ENCODE measurements at regions not wholly inside any gene's neighbourhood (a gene's known extent, or its start where the extent isn't known, plus 50 kb on each side); places are given as distances from the start of the nearest gene placed in this dataset.

DNA sequence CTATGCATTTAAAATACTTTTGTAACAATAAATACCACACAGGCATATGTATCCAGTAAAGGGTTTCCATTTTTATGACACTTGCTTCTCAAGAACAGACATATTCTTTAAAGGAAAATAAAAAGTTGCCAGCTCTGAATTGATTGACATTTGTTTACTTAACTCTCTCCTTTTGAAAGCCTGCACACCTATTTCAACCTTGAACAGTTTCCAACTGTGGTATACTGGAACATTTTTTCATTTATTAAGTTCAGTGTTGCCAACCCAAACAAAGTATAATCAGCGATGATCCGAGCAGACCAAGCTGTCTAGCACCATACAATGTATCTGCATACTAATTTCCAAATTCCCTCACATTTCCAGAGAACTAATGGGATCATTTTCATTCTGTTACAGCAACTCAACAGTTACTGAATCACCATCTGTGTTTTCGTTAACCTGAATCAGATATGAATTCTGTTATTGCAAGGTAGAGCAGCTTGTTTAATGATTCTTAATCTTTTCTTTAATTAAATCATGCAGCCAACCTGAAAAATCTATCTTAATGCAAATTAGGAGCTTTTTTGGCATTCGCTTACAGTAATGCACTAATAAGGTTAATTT, 725.5 kb upstream of the ZEB2 start:
- no peak for DNase-seq (ENCODE audit: low read depth in 2 of 2, low spot score in 1 of 2)

DNA sequence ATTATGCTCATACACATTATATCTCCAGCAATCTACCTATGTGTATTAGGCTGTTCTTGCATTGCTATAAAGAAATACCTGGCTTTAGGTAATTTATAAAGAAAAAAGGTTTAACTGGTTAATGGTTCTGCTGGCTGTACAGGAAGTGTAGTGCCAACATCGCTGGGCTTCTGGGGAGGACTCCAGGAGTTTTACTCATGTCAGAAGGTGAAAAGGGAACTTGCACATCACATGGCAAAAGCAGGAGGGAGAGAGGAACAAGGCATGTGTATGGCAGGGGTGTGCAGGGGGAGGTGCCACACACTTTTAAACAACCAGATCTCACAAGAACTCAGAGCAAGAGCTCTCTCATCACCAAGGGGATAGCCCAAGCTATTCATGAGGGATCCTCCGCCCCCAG, 715.4 kb upstream of the ZEB2 start:
- DNase-seq (ENCODE audit: low read depth in 2 of 2, low spot score in 1 of 2): no peak

DNA sequence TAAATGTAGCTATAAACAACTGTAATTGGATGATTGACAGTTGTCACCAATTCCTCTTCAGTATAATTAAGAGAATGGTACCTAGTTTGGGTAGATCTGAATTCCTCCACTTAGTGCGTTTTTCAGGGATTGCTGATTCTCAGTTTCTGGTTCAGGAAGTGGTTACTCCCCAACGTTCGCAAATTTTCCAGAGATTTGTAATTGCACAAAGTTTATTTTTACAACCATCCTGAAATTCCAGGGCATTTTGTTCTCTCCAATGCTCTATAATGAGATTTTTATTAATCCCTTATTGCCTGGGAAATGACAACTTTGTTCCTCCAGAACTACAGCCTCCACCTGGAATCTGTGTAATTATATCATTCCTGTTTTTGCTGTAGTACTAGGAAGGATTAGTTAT, 710.6 kb upstream of the ZEB2 start:
- DNase-seq (ENCODE audit: low read depth in 2 of 2, low spot score in 1 of 2): no peak

DNA sequence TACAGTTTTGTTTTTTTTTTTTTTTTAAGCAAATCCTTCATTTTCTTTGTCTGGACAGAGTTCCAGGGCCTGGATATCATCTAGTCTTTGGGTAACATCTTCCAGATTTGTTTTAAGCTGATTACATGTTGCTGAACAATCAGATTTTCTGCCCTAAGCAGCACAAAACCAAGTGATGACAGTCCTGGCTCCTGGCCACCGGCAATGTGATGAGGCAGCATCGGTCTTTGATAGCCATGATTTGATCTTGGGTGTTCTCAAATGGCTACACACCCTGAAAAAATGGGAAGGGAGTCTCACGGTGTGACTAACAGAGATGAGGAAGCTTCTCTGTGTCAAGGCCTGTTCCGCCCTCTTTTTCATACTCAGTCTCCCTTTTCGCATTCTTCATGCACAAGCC, 708.6 kb upstream of the ZEB2 start:
- no peak for DNase-seq (ENCODE audit: low read depth in 2 of 2, low spot score in 1 of 2)

DNA sequence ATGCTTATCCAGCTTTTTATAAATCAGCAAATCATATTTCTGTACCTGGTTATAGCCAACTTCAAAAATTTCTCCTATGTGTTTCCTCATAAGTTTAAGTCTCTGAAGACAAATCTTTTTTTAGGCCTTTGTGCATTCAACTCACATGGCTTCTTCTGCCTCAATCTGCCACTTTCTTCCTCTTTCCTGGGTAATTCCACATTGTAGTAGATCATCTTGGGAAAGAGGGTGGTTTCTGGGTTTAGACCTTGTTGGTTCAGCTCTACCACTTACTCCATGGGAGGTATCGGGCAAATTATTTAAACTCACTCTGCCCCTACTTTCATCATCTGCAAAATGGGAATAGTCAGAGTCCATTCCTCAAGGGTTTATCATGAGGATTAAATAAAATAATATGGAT, 707.0 kb upstream of the ZEB2 start:
- DNase-seq (ENCODE audit: low read depth in 2 of 2, low spot score in 1 of 2): no peak

DNA sequence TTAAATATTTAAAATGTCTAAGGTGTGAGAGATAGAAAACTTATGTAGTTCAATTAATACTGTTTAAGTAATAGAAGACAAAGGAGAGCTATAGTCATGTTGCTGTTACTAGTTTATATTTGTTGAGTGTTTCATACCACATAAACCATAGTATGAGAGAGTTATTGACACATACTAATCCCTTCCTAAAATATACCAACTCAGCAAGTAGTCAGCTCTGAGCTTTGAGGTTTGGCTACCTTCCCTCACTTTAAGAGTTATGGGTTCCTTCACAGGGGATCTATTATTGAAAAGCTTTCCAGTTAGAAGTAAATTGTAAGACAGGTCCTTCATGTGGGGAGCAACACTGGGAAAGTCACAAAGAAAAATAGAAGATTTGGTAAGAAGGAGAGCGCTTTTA, 701.6 kb upstream of the ZEB2 start:
- no peak for DNase-seq (ENCODE audit: low read depth in 2 of 2, low spot score in 1 of 2)

DNA sequence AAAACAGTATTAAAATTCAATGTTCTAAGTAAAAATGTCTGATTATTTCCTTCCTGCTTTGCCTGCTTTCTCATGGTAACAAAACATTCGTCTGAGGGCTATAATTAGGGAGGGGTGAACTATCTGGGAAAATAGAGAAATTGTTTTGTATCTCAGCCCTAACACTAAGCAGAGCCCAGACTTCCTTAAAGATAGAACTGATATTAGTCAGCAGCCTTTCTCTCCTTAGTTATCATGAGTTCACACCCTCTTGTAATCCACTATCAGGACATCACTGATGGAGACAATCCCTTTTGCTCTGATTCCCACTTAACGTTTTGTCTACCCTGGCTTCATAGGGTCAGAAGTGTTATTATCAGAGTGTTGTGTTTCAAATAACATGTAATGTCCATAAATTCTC, 701.1 kb upstream of the ZEB2 start:
- DNase-seq (ENCODE audit: low read depth in 2 of 2, low spot score in 1 of 2): no peak

DNA sequence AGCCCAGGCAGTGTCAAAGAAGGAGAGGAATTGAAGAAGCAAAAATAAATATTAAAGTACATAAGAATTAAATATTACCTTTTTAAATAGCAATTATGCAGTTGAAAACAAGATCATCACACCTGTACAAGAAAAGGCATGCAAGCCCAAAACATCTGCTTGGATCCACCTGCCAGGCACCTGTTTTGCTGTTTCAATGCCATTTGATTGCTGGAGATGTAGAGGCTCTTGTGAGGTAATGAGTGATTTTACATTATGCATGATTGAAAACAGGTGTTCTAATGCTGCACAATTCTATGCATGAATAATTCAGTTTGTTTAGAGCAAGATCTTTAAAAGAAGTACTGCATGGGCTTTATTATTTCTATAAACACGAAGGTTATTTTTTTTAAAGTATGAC, 700.6 kb upstream of the ZEB2 start:
- no peak for DNase-seq (ENCODE audit: low read depth in 2 of 2, low spot score in 1 of 2)

DNA sequence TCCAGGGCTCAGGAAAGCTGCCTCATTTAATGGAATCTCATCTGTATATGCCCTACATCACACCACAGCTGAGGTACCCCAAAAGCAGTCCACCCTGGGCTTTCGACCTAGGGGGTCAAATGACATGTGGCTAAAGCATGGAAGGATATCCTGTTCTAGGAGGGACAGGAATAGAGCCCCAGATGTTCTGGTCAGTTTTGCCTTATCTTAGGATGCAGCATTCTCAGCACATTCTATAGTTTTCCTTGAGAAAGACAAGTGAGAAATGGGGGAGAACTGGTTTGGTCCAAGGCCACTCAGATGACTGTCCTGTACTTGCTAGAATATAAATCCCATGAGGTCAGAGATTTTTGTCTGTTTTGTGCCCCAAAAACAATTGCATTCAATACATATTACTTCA, 688.0 kb upstream of the ZEB2 start:
- DNase-seq (ENCODE audit: low read depth in 2 of 2, low spot score in 1 of 2): no peak

DNA sequence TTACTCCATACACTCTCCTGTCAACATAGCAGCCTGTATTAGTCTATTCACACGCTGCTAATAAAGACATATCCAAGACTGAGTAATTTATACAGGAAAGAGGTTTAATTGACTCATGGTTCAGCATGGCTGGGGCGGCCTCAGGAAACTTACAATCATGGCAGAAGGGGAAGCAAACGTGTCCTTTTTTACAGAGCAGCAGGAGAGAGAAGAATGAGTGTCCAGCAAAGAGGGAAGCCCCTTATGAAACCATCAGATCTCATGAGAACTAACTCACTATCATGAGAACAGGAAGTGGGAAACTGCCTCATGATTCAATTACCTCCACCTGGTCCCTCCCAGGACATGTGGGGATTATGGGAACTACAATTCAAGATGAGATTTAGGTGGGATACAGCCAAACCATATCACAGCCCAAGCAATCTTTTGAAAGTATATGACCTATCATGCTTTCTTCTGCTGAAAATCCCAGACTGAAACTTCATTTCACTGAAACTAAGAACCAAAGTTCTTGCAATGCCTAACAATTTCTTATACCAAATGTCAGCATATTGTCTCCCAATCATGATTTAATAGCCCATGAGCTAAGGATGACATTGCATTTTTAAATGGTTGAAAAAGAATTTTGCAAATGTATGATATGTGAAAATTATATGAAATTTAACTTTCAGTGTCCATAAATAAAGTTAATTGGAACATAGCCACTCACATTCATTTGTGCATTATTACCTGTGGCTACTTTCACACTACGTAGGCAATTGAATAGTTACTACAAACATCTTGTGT, 686.8 kb upstream of the ZEB2 start:
- no peak for DNase-seq (ENCODE audit: low read depth in 2 of 2, low spot score in 1 of 2)

DNA sequence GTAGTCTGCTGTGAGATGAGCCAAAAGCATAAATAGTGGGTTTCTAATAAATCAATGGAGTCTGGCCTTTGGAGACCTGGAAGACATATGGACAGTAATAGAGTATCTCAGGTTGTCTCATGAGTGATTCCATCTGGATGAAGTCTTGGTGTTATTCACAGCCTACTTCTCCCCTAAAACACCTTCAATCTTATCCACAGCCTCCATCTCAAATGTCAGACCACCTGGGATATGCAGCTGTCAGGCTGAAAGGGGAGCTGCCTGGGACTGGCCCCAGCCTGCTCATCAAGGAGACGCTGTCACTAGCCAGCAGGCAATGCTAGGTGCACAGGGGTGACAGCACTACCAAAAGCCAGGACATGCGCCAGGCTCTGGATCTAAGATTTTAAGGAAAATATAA, 684.0 kb upstream of the ZEB2 start:
- DNase-seq (ENCODE audit: low read depth in 2 of 2, low spot score in 1 of 2): no peak

DNA sequence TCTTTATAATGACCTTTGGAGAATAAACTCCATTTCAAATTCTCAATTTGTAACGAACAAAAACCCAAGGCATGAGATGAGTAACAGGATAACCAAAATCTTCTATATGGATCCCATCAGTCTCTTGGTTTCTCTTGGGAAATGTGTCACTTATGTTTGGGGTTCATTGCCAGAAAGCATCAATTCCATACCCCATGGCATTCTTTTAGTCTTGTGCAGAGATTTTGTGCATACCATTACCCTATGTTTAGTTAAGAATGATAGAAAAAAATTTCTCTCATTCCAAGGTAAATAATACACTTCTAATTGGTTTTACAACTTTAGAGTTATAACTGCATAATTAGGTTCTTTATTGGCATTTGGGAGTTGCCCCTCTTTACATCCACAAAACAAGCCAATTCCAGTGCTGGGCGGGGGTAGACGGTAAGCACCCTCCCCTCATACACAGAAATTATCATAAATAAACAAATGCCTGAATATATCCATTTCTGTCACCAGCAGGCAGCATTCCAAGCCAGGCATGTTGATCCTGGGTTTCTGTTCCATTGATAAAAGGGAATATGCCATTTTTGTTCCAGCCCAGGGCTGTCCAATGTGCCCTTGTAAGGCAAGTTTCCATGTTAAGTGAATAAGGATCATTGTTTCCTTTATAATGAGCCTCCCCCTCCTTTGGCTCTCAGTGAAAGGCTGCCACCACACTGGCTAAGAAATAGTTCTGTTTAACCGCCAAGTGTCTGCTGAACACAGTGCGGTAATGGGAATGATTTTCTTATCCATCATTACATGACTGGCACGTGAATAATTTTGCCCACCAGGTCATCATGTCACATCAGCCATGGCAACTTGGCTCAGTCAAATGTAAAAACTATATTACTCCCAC, 680.1 kb upstream of the ZEB2 start:
- DNase-seq (ENCODE audit: low read depth in 2 of 2, low spot score in 1 of 2): no peak

DNA sequence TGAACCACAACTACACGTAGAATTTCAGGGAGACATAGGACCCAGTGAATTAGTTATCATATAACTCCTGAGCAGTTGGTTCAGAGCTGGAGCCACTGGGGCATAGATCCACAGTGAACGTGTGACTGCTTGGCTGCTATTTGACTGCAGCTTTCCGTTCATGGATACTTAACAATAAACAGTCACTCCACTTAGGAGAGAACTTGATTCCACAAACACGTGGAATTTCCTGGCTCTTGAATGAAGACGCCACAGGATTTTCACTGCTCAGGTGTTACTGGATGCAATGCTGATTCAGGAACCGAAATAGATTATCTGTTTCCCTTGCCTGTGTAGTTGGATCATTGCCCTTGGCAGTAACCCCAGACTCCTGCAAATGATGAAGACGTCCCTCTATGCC, 679.1 kb upstream of the ZEB2 start:
- no peak for DNase-seq (ENCODE audit: low read depth in 2 of 2, low spot score in 1 of 2)

DNA sequence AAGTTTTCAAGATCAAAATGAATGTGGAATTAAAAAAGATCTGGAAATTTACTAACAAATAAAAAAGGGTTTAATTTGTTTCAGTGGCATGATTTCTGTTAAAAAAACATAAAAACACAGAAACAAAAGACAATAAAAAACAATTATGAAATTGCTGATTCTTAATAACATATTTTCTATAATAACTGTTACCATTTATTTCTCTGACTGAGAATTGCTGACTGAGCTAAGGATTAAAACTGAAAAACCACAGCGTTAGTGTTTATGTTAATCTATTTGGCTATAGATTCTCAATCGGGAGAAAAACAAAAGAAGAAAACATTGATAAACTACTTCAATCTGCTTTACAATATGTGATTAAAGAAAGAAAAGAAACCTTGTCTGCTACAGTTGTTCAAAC, 678.6 kb upstream of the ZEB2 start:
- DNase-seq (ENCODE audit: low read depth in 2 of 2, low spot score in 1 of 2): no peak

DNA sequence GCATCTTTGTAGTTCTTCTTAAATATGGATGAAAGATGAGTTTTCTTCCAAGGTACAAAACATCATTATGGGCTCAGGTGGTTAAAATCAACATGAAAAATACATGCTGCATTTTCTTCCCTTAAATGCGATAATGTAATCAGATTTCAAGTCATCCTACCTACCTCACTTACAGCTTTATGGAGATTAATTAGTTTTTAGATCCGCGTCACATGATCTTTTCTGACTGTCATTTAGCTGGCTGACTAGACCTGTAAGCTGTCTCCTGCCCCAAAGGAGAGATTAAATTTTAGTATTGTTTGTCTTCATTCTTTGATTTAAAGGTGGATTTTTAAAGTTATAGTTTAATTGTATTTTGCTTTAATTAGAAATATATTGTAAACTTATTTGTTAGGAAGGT, 678.0 kb upstream of the ZEB2 start:
- no peak for DNase-seq (ENCODE audit: low read depth in 2 of 2, low spot score in 1 of 2)

DNA sequence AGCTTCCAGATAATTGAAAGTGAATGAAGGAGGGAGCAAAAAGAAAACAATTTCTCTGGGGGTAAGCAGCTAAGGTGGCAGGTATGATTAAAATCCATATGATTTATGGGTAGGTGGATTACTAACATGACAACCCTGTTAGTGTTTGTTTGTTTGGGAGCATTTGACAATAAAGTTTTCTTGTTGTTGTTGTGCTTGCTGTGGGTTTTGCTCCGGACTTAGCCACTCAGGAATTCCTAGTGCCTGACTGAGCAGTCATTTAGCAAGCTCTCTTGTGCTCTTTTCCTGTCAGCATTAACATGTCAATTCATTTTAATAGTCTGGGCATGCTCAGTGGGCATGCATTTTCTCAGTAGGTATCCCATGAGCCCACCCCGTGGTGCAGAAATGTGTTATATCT, 674.8 kb upstream of the ZEB2 start:
- no peak for DNase-seq (ENCODE audit: low read depth in 2 of 2, low spot score in 1 of 2)

DNA sequence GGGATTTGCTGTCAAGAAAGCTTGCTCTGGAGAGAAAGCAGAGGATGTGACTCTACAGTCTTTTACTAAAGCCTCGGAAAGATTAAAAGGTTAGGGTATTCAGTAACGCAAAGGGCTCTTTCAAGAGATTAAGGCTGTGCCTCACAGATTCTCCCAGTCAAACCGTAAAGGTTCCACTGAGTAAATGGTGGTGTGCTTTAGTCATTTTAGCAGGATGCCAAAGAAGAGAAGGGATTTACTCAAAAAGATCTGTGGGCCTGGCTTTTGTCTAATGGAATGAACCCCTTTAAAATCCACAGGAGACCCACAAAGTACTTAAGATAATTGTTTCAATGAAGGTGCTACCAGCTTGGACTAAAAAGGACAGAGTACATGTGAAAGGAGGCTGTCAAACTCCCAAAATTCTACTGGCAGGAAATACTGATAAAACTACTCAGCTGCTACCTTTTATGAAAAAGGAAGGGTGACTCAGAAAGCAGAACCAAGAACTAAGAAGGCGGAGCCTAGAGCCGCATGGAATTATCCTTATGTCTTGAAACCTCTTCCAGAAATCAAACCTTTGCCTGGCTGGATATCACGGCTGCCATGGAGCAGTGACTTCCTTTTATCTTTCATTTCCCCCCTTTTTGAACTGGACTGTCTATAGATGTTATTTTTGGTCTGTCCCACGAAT, 670.2 kb upstream of the ZEB2 start:
- no peak for DNase-seq (ENCODE audit: low read depth in 2 of 2, low spot score in 1 of 2)

DNA sequence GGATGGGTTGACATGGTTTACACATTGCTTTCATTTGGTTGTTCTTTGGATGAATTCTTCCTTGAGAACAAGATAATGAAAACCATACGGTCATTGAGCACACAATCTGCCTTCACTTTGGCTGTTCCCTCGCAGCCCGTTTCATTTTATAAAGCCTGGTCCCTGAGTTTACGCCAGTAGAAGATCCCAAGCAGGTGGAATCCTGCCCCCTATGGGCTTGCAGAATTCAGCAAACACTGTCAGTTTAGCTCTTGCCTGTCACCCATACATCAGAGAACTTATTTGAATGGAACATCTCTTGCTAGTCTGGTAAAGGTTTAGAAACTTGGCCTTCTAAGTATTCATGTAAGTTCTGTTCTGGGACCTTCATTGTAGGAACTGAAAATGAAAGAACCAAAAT, 666.4 kb upstream of the ZEB2 start:
- no peak for DNase-seq (ENCODE audit: low read depth in 2 of 2, low spot score in 1 of 2)

DNA sequence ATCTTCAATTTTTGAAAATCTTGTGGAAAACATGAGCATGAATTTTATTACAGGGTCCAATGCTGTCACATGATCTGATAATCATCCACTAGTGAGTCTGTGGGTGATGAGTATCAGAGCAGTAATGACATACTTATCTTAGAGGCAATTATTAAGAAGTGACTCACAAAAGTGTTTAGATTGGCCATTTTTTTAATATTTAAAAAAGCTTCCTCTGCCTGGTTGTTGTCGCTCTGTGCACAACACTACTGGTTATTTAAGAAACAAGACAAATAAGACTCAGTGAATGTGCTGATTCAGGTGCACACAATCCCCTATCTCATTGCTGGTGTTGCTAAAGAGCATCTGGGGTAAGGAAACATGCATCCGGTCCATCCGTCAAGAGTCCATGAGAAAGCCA, 665.8 kb upstream of the ZEB2 start:
- DNase-seq (ENCODE audit: low read depth in 2 of 2, low spot score in 1 of 2): no peak

DNA sequence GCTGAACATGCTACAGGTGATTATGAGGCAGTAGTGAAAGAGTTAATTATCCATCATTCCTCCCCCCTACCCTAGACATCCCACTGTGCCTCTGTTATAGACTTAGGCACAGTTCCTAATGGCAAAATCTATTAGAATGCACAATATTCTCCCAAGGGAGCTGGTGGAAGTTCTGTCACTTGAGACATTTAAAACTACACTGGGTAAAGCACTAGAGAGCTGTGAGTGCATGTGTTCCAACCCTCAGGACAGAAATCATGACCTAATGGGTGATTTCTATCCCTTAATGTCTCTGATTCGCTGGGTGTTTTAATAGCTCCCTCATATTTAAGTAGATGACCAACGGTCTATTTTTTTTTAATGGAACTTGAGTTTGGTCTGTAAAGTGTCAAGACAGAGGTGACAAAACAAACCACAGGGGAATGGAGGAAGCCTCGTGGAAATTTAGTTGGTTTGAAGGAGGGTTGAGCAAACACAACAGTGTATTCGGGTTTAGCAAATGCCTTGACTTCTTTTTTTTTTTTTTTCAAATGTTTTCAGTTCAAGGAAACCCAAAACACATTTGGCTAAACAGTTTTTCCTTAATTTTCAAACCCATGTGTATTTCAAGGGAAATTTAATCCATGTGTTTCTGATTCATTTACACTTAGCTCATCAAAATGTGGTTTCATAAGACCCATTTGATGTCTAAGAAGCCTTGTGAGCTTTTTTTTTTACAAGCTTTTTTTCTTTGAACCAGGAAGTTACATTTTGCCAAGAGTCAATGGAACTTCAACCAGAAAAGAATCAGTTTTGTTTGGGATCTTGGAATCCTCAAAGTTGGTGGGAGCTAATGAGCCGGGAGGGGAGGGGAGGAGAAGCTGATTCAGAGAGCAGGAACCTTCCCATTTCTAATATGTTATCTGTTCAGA, 665.1 kb upstream of the ZEB2 start:
- DNase-seq (ENCODE audit: low read depth in 2 of 2, low spot score in 1 of 2): no peak

DNA sequence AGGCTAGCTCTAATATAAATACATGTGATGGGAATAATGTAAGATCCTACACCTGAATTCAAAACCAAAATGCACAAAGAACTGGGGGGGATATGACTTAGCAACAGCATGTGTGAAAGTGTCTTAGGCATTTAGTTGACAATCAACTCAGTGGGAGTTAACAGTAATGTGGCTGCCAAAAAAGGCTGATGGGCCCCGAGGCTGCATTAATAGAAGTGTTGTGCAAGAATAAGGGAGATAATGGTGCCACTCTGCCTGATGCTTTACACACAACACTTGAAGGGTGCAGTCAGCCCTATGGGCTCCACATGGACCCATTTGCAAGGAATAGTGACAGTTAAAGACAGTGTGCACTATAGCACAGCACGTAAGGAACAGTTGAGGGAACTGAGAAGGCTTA, 649.4 kb upstream of the ZEB2 start:
- DNase-seq (ENCODE audit: low read depth in 2 of 2, low spot score in 1 of 2): no peak

All from stimulated activated CD8-positive, alpha-beta memory T cell treated with anti-CD3 and anti-CD28 coated beads, Interleukin-4, amount 100 ng/mL, for 1 hour (primary cell).